ENCODE measurements at regions not wholly inside any gene's neighbourhood (a gene's known extent, or its start where the extent isn't known, plus 50 kb on each side); places are given as distances from the start of the nearest gene placed in this dataset.
"Not testable (repeated sequence)": the region's sequence is repeated elsewhere in the genome, so short reads cannot be mapped to it uniquely, and the experiment has no call there.

GRCh38 chr3:107910713-107911259 is 180.0 kb downstream of the CD47 start:
- no peak overlapping the region for H4K91ac ChIP-seq (ENCODE audit: low read depth, low read length)
- no peak overlapping the region for H3K23ac ChIP-seq (ENCODE audit: low read length)
- H3K9ac ChIP-seq (ENCODE audit: low read length) = no peak overlapping the region
- H2BK12ac ChIP-seq (ENCODE audit: low read length) = no peak overlapping the region
- H3K79me2 ChIP-seq (ENCODE audit: control insufficient read depth, insufficient read depth, low read length, poor library complexity) = no peaks in the 10 kb centered on the region
- H3K4me1 ChIP-seq (ENCODE audit: control insufficient read depth in 1 of 2, insufficient read depth in 2 of 2, low read length in 2 of 2) = peaks cover 4 to 7% of the 10 kb centered on the region in 2 experiments
- no peak overlapping the region for H4K12ac ChIP-seq (ENCODE audit: low read depth, low read length)
- no CpG with 5 or more reads among the region's 4 CpGs for WGBS (ENCODE audit: extremely low coverage, insufficient coverage, insufficient read length)
- H3K4me2 ChIP-seq (ENCODE audit: low read length) = no peak overlapping the region
- no peaks in the 10 kb centered on the region for H3K36me3 ChIP-seq (ENCODE audit: control insufficient read depth in 1 of 2, insufficient read depth in 2 of 2, low read length in 2 of 2)
- no peak for DNase-seq
- no peaks in the 10 kb centered on the region for H3K9me3 ChIP-seq (ENCODE audit: insufficient read depth, low read depth, low read length)
- no peak overlapping the region for H3K4ac ChIP-seq (ENCODE audit: low read depth, low read length)
- H3K4me3 ChIP-seq (ENCODE audit: low read depth, low read length) = no peak overlapping the region
- H3K27ac ChIP-seq (ENCODE audit: low read depth, low read length) = no peak overlapping the region
- no peaks in the 10 kb centered on the region for H3K27me3 ChIP-seq (ENCODE audit: insufficient read depth, low read length)
- H3K18ac ChIP-seq (ENCODE audit: low read length) = no peak overlapping the region
- no peak overlapping the region for H3K14ac ChIP-seq (ENCODE audit: low read length)
- no peak overlapping the region for H2BK5ac ChIP-seq (ENCODE audit: low read depth, low read length, poor library complexity)
- no peak overlapping the region for H2AFZ ChIP-seq (ENCODE audit: insufficient read depth, low read length, poor library complexity)
- no peaks in the 10 kb centered on the region for H3K79me1 ChIP-seq (ENCODE audit: low read length)
- no peak overlapping the region for H2AK5ac ChIP-seq (ENCODE audit: low read length)
- H2BK120ac ChIP-seq (ENCODE audit: insufficient read depth, low read length, poor library complexity) = no peak overlapping the region
- no peak overlapping the region for H4K8ac ChIP-seq (ENCODE audit: low read depth, low read length)

GRCh38 chr3:107909583-107909982 is 181.2 kb downstream of the CD47 start:
- H2BK120ac ChIP-seq (ENCODE audit: insufficient read depth, low read length, poor library complexity); H3K9ac ChIP-seq (ENCODE audit: low read length); H3K4me2 ChIP-seq (ENCODE audit: low read length); H3K4me3 ChIP-seq (ENCODE audit: low read depth, low read length); H2BK12ac ChIP-seq (ENCODE audit: low read length); H3K9me3 ChIP-seq (ENCODE audit: insufficient read depth, low read depth, low read length); H2AK5ac ChIP-seq (ENCODE audit: low read length); H3K27me3 ChIP-seq (ENCODE audit: insufficient read depth, low read length); H4K12ac ChIP-seq (ENCODE audit: low read depth, low read length); H2AFZ ChIP-seq (ENCODE audit: insufficient read depth, low read length, poor library complexity); H3K18ac ChIP-seq (ENCODE audit: low read length); H3K23ac ChIP-seq (ENCODE audit: low read length); H4K8ac ChIP-seq (ENCODE audit: low read depth, low read length); H3K79me2 ChIP-seq (ENCODE audit: control insufficient read depth, insufficient read depth, low read length, poor library complexity); H3K36me3 ChIP-seq (ENCODE audit: control insufficient read depth in 1 of 2, insufficient read depth in 2 of 2, low read length in 2 of 2); H3K27ac ChIP-seq (ENCODE audit: low read depth, low read length); H2BK5ac ChIP-seq (ENCODE audit: low read depth, low read length, poor library complexity); H3K14ac ChIP-seq (ENCODE audit: low read length); DNase-seq; H3K4me1 ChIP-seq (ENCODE audit: control insufficient read depth in 1 of 2, insufficient read depth in 2 of 2, low read length in 2 of 2); H3K4ac ChIP-seq (ENCODE audit: low read depth, low read length); H4K91ac ChIP-seq (ENCODE audit: low read depth, low read length); H3K79me1 ChIP-seq (ENCODE audit: low read length): not testable (repeated sequence)
- WGBS (ENCODE audit: extremely low coverage, insufficient coverage, insufficient read length) = no CpG with 5 or more reads among the region's 3 CpGs

DNA sequence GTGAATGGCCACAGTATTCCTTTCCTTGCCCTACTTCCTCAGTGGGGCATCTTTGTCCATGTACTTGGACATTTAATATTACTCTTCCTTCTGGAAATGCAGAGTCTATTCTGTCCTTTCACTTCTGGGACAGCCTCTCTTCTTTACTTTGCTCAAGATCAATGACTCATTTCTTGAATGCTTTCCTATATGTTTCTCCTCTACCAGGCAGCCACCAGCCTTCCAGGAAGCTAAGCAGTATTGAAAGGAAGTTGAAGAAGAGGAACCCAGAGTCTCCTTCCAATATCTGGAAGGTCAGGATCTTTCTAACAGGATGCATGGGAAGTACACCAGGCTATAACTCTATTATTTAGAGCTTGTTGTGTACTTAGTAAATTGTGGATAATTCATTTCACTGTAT is 182.8 kb downstream of the CD47 start:
- Histone ChIP-seq H2BK12ac (ENCODE audit: low read length) (no peak overlapping the region), H3K9ac (ENCODE audit: low read length) (no peak overlapping the region), H3K4me2 (ENCODE audit: low read length) (no peak overlapping the region), H3K4me3 (ENCODE audit: low read depth, low read length) (no peak overlapping the region), H2BK5ac (ENCODE audit: low read depth, low read length, poor library complexity) (no peak overlapping the region), H2AFZ (ENCODE audit: insufficient read depth, low read length, poor library complexity) (no peak overlapping the region), H4K91ac (ENCODE audit: low read depth, low read length) (no peak overlapping the region), H3K36me3 (ENCODE audit: control insufficient read depth in 1 of 2, insufficient read depth in 2 of 2, low read length in 2 of 2) (no peaks in the 10 kb centered on the region), H4K12ac (ENCODE audit: low read depth, low read length) (no peak overlapping the region), H3K27me3 (ENCODE audit: insufficient read depth, low read length) (no peaks in the 10 kb centered on the region), H2AK5ac (ENCODE audit: low read length) (no peak overlapping the region), H3K79me1 (ENCODE audit: low read length) (no peaks in the 10 kb centered on the region), H2BK120ac (ENCODE audit: insufficient read depth, low read length, poor library complexity) (no peak overlapping the region), H3K18ac (ENCODE audit: low read length) (no peak overlapping the region), H3K4ac (ENCODE audit: low read depth, low read length) (no peak overlapping the region), H3K9me3 (ENCODE audit: insufficient read depth, low read depth, low read length) (no peaks in the 10 kb centered on the region), H3K23ac (ENCODE audit: low read length) (no peak overlapping the region), H3K27ac (ENCODE audit: low read depth, low read length) (no peak overlapping the region), H3K4me1 (ENCODE audit: control insufficient read depth in 1 of 2, insufficient read depth in 2 of 2, low read length in 2 of 2) (peaks cover 4 to 7% of the 10 kb centered on the region in 2 experiments), H4K8ac (ENCODE audit: low read depth, low read length) (no peak overlapping the region), H3K79me2 (ENCODE audit: control insufficient read depth, insufficient read depth, low read length, poor library complexity) (no peaks in the 10 kb centered on the region), H3K14ac (ENCODE audit: low read length) (no peak overlapping the region)
- DNase-seq = no peak

DNA sequence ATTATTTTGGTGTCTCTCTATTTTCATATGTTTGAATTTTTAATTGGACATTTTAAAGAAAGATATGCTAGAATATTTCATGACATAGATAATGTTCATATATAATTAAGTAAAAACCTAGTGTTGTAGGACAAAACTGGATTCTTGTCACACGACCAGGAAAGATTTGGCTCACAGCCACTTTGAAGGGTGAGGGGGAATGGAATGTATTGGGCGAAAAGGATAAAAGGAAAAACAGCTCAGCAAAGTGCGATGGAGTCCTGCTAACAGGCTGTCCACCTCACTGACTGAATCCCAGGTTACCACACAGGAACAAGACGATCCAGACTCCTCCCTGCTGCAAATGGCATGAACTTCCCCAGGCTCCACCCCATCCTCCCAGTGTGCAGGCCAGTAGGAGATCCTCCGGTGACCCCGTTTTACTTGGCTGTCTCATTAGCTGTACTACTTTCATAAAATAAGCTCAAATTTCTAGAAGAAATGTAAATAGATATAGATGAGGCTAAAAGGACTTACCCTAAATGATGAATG is 186.2 kb downstream of the CD47 start:
- Histone ChIP-seq H4K8ac (ENCODE audit: low read depth, low read length) (no peak overlapping the region), H3K79me2 (ENCODE audit: control insufficient read depth, insufficient read depth, low read length, poor library complexity) (no peaks in the 10 kb centered on the region), H3K4me1 (ENCODE audit: control insufficient read depth in 1 of 2, insufficient read depth in 2 of 2, low read length in 2 of 2) (no peaks in the 10 kb centered on the region), H3K79me1 (ENCODE audit: low read length) (no peaks in the 10 kb centered on the region), H3K9ac (ENCODE audit: low read length) (no peak overlapping the region), H2BK120ac (ENCODE audit: insufficient read depth, low read length, poor library complexity) (no peak overlapping the region), H3K27me3 (ENCODE audit: insufficient read depth, low read length) (no peaks in the 10 kb centered on the region), H2AK5ac (ENCODE audit: low read length) (no peak overlapping the region), H3K36me3 (ENCODE audit: control insufficient read depth in 1 of 2, insufficient read depth in 2 of 2, low read length in 2 of 2) (no peaks in the 10 kb centered on the region), H3K9me3 (ENCODE audit: insufficient read depth, low read depth, low read length) (no peaks in the 10 kb centered on the region), H4K91ac (ENCODE audit: low read depth, low read length) (no peak overlapping the region), H3K4ac (ENCODE audit: low read depth, low read length) (no peak overlapping the region), H3K23ac (ENCODE audit: low read length) (no peak overlapping the region), H2AFZ (ENCODE audit: insufficient read depth, low read length, poor library complexity) (no peak overlapping the region), H3K4me3 (ENCODE audit: low read depth, low read length) (no peak overlapping the region), H2BK5ac (ENCODE audit: low read depth, low read length, poor library complexity) (no peak overlapping the region), H3K14ac (ENCODE audit: low read length) (no peak overlapping the region), H3K27ac (ENCODE audit: low read depth, low read length) (no peak overlapping the region), H3K4me2 (ENCODE audit: low read length) (no peak overlapping the region), H2BK12ac (ENCODE audit: low read length) (no peak overlapping the region), H3K18ac (ENCODE audit: low read length) (no peak overlapping the region), H4K12ac (ENCODE audit: low read depth, low read length) (no peak overlapping the region)
- DNase-seq = no peak
- WGBS (ENCODE audit: extremely low coverage, insufficient coverage, insufficient read length) = no CpG with 5 or more reads among the region's 6 CpGs

Measured in trophoblast cell (in vitro differentiated cells and primary cell).